GM19025 (cell line): ENCODE measurements at regions not wholly inside any gene's neighbourhood (a gene's known extent, or its start where the extent isn't known, plus 50 kb on each side); places are given as distances from the start of the nearest gene placed in this dataset.

Source experiments
- ATAC-seq: cut with Tn5 transposase; IDR thresholded peaks from one replicate; pipeline ENCODE4 v1.9.1; 2021; ENCODE audit warnings: mild to moderate bottlenecking, low read depth, moderate library complexity; ENCODE audit not compliant: unreplicated experiment

GRCh38 chr18:46400449-46400848 is 256.6 kb downstream of the LOXHD1 start:
- no peak for ATAC-seq

- ATAC-seq = no peak
Observed at GRCh38 chr18:46401486-46402070, 255.4 kb downstream of the LOXHD1 start.

DNA sequence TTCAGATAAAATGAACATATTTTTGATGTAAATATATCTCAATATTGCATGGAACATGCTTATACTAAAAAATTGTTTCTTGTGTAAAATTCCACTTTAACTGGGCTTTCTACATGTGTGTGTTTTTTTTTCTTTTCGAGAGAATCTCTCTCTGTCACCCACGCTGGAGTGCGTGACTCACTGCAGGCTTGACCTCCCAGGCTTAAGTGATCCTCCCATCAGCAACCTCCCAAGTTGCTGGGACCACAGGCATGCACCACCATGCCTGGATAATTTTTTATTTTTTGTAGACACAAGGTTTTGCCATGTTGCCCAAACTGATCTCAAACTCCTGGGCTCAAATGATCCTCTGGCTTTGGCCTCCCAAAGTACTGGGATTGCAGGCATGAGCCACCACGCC is 254.6 kb downstream of the LOXHD1 start:
- no peak for ATAC-seq

DNA sequence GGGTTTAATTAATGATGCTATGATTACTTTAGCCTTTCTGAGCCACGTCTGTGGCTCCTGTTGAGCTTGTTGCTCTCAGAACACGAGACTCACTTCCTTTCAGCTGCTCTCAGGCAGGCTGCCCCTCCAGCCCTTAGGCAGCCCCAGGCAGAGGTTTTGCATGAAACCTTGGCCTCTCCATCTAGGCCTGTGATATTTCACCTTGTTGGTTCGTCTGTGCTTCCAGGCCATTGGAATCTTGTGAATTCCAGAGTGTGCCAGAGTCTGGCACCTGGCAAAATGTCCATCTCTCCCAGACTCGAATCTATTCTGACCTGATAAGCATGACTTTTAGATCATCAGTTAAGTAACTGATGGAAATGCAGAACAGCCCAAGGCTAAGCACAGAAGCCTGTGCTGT is 254.1 kb downstream of the LOXHD1 start:
- ATAC-seq = no peak

DNA sequence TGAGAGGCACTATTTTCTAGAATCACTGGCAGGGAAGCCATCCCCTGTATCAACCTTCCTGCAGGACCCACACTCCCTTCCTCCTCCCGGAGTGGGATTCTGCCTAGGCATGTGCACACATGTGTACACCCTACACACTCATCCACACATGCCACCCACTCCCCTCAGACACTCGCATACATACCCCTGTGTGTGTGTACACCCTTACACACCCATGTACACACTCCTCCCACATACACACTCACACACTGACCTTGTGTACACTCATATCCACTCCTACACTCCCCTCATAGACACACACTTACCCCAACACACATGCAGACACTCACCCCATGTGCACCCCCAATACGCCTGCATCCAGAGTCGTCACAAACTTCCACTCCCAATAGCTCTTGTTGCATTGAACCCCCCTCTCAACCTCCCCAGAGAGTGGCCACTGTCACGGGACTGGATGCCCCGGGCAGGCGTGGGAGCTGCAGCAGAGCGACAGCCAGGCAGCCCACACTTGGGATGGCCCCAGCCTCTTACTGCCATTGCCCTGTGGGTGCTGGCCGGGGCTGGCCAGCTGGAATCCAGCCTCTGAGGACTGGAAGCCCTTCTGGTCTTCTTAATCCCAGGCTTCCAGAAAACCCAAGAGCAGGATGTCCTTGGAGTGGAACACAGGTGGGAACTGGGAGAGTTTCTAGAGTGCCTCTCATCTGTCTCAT is 251.0 kb downstream of the LOXHD1 start:
- ATAC-seq = no peak

- no peak for ATAC-seq
Observed at GRCh38 chr18:46406539-46406932, 250.5 kb downstream of the LOXHD1 start.

DNA sequence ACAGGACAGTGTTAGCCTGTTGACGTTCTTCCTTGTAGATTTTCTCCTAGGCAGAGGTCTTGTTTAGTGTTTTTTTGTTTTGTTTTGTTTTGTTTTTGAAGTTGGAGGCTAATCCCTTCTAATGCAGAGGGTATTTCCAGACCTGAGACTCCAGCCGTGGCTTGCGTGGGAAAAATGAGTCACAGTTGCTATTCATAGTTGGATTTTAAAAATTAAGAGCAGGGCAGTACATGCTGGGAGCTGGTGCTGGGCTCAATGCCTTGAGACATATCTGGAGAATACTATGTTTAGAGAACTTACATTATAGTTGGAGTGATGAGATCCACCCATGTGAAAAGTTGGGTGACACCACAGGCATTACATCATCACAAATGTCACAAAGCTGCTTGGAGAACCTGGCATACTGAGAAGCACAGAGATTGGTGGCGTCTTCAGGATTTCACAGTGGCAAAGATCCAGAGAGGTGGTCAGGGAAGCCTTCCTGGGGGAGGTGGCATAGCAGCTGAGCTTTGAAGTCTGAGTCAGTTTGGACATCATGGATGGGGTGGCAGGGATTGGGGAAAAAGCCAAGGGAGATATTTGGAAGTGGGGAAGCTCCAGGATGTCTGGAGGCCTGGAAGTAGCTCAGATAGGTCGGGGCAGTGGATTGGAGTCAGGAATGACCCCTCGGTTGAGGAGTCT is 249.4 kb downstream of the LOXHD1 start:
- no peak for ATAC-seq

GRCh38 chr18:46408334-46408987 is 248.6 kb downstream of the LOXHD1 start:
- no peak for ATAC-seq

DNA sequence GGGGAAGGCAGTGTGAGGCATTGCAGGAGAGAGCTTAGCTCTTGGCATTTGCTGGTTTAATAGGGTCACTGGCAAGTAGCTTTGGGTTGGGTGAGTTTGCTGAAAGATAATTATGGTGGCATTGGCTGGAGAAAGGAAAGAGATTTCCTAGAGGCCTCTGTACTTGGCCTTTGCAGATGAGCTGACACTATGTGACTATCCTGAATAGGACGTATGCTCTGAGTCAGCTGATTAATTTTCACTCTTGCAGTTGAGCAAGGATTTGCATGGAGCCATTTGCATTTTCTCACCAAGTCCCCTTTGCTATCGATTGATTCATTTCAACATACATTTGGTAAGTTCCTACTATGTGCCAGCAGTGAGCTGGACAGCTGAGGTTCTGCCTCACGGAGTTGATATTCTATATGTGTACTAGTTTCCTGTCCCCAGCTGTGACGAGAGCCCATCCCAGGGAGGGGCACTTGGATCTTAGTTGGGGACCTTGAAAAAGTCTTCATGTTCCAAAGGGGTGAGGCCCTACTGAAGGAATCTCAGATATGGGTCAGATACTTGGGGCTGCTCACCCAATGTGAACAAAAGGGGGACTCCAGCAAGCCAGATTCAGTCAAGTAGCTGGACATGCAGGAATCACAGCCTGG is 245.7 kb downstream of the LOXHD1 start:
- ATAC-seq = no peak

GRCh38 chr18:46411867-46412690 is 244.9 kb downstream of the LOXHD1 start:
- no peak for ATAC-seq

- no peak for ATAC-seq
Observed at GRCh38 chr18:46412916-46413315, 244.1 kb downstream of the LOXHD1 start.

DNA sequence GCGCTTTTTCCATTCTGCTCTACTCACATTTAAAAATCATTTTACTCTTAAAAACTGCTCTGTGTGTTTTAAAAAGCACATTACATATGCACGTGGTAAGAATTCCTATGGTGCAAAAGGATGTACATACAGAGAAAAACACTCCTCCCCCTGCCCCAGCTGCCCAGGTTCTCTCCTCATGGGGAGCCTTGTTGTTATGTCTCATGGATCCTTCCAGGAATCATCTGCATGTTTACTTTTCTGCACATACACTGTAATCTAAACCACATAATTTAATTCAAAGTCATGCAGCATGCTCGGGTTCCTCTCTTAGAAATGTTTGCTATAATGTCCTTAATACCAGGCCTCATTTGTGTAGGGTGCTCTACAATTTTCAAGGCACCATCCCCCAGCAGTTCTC is 243.3 kb downstream of the LOXHD1 start:
- ATAC-seq = no peak

DNA sequence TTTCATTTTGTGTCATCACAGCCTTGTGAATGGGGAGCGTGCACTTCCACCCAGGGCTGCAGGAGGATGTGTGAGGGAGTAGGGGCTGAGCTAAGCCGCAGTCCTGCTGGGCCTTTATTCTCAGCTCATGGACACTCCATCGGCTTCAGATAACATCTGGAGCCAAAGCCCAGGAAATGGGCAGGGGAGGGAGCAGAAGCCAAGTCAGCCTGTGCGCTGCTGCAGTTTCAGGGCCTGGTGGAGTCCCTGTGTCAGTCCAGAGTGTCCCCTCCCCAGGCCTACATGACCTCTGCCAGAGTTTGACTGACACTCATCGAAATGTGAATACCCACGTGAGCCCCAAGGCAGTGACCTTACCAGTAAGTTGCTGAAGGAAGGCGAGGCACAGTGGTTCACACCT is 242.2 kb downstream of the LOXHD1 start:
- ATAC-seq = no peak

DNA sequence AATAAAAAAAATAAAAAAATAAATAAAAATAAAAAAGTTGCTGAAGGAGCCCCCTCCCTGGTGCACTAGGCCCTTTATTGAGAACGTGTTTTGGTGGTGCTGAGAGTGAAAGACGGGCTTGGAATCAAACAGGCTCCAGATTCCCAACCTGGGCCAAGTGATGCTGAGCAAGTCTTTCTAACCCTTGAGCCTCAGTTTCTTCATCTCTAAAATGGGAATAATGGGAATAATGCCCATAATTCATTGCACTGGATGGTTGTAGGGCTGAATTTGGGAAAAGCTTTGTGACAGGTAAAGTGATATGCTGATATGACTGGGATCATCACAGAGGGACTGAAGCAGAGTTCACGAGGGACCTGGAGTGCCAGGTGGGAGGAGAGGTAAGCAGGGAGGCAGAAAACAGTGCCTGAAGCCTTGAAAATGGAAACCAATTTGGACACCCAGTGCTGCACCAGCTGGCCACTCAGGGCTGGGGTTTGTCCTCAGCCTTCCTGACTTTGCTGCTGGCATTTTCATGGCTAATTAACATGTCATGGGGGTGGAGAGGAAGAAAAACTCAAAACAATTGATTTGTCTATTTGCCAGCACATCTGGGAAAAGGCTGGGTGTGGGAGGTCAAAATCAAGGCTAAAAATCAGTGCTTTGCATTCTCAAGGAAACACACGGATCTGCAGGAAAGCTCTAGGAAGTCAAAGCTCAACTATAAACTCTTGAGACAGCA is 241.3 kb downstream of the LOXHD1 start:
- ATAC-seq = no peak

DNA sequence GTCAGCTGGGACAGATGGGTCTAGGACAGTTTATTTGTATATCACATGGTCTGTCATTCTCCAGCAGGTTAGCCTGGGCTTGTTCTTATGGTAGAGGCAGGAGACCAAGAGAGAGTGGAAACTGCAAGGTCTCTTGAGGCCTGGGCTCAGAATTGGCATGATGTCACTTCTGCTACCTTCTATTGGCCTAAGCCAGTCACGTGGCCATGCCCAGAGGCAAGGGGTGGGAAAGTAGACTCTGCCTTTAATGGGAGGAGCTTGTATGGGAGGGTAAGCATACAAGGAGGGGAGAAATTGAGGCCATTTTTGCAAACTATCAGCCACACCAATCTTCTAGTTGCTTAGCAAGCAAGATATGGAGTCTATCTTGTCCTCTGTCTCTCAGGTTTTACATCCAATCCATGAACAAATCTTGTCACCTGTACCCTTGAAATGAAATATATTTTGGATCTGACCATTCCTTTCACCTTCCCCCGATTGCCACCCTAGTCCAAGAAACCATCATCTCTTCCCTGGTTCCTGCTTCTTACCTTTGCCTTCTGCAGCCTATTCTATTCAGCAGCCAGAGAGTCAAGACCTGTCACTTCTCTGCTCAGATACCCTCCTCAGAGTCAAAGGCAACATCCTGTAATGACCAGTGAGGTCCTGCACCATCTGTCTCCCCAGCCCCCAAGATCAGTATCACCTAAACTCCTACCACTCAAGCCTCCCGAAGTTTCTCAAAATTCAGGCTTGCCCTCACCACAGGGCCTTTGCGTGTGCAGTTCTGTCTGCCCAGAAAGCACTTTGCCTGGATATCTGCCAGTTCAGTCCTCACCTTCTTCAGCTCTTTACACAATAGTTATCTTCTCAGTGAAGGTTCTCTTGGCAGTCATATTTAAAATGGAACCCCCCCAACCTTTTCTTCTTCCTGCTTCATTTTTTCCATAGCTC is 240.0 kb downstream of the LOXHD1 start:
- no peak for ATAC-seq

DNA sequence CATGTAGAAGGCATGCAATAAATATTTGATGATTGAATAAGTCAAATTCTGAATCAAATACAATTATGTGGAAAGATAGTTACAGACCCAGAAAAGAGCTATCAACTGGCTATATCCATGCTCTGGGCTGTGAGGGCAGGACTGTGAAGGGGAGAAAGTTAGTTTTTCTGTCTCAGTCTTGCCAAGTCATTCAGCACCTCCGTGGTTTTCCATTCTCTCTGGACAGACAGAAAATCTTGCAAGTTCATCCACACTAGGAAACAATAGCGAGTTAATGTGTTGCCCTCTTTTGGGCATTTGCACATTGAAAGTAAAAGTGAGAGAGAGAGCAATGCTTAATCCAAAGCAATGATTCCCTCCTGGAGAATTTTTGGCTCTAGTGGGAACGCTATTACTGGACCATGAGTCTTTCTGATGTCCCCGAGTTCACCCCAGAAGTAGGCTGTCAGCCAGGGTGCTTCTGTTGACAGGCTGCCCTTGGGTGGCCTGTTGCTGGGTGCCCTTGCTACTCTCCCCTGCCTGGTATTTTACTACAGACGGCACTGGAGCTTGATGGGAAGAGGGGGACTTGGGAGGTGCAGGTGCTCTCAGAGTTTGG is 238.3 kb downstream of the LOXHD1 start:
- ATAC-seq = no peak

GRCh38 chr18:46419391-46420141 is 237.5 kb downstream of the LOXHD1 start:
- no peak for ATAC-seq
